GM12801 (cell line): ENCODE measurements at regions not wholly inside any gene's neighbourhood (a gene's known extent, or its start where the extent isn't known, plus 50 kb on each side); places are given as distances from the start of the nearest gene placed in this dataset.

Source experiments
- TF ChIP-seq, protein P1 (sequence below): IDR thresholded peaks from one replicate; pipeline ENCODE4 v1.5.1; 2011; ENCODE audit warnings: control low read depth; ENCODE audit not compliant: insufficient read length; ENCODE audit errors: extremely low read depth

DNA sequence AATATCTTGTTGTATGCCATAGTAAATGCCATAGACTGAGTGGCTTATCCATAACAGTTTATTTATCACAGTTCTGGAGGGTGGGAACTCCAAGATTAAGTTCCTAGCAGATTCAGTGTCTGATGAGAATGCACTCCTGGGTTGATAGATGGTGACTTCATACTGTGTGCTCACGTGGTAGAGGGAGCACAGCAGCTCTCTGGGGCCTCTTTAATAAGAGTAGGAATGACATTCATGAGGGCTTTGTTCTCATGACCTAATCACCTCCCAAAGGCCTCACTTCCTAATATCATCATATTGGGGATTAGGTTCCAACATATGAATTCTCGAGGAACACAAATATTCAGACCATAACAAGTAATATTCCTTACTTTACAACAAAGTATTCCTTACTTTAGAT is 98.1 kb upstream of the SH3BP4 start:
- TF ChIP-seq, protein P1, sequence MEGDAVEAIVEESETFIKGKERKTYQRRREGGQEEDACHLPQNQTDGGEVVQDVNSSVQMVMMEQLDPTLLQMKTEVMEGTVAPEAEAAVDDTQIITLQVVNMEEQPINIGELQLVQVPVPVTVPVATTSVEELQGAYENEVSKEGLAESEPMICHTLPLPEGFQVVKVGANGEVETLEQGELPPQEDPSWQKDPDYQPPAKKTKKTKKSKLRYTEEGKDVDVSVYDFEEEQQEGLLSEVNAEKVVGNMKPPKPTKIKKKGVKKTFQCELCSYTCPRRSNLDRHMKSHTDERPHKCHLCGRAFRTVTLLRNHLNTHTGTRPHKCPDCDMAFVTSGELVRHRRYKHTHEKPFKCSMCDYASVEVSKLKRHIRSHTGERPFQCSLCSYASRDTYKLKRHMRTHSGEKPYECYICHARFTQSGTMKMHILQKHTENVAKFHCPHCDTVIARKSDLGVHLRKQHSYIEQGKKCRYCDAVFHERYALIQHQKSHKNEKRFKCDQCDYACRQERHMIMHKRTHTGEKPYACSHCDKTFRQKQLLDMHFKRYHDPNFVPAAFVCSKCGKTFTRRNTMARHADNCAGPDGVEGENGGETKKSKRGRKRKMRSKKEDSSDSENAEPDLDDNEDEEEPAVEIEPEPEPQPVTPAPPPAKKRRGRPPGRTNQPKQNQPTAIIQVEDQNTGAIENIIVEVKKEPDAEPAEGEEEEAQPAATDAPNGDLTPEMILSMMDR = no peak

DNA sequence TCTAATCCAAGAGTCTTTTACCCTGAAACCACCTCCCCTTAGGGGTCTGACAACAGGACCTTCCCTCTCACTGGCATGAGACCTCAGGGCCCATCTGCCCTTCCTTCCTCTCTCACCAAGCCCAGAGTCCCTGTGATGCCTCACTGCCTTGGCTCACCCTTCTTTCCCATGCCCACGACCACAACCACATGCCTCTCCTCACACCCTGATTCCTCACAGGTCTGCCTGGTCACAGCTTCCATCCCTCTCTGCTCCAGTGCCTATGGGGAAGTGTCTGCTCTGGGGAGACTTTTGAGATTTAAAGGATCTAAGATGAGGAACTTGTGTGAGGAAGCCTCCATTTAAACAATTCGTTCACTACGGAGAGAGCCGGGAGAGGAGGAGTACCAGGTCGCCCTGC is 98.9 kb upstream of the SH3BP4 start:
- TF ChIP-seq, protein P1 = no peak

DNA sequence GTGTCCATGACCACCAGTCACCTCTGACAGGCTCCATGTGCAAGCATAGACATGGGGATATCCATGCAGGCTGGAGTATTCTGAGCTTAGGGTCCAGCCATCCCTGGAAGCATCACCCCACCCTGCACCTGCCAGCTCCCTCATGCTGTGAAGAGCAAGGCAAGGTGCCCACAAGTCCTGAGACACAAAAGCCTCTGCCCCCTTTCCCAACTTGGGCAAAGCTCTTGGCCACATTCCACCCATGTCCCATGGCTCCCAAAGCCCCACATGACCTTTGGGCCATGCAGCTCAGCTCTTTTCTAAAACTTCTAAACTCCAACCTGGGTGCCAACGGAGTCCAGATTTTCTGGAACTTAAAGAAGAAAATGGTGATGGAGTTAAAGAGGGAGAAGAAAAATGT is 99.8 kb upstream of the SH3BP4 start:
- TF ChIP-seq, protein P1 = no peak

DNA sequence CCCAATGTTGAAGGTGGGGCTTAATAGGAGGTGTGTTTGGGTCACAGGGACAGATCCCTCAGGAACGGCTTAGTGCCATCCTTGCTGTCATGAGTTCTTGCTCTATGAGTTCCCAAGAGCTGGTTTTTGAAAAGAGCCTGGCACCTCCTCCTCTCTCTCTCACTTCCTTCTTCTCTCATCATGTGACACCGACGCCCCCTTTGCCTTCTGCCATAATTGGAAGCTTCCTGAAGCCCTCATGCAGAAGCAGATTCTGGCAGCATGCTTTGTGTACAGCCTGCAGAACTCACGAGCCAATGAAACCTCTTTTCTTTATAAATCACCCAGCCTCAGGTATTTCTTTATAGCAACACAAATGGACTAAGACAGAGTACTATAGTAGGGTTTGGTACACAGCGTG is 100.4 kb upstream of the SH3BP4 start:
- TF ChIP-seq, protein P1 = no peak

DNA sequence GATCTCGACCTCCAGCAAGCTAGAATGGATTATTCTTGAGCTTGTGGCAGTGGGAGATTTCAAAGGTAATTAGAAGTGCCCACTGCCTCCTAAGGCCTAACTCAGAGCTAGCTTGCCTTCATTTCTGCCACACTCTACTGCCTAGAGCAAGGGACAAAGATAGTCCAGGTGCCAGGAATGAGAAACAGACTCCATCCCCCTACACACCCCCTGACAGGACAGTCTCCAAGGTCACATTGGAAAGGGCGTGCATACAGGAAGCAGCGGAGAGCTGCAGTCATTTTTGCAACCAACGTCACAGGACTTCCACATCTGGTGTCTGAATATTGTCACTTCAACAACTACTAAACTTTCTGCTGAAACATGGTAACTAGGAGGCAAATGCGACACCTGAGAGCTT is 101.0 kb upstream of the SH3BP4 start:
- TF ChIP-seq, protein P1 = no peak

DNA sequence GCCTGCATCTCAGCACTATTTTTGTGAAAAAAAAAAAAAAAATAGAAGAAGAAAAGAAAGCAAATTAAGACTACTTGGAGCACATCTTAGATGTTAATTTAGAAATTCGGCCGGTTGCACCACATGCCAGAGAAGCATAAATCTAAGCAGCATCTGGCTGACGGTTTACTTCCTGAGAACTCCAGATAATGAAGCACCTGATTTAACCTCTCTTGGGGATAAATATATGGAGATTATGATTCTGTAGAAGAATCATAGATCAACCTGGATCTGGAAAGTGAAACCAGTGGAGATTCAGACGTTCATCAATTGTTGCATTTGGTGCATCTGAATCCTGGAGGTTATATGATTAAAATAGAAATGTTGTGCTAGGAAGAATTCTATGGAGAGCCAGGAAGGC is 102.1 kb upstream of the SH3BP4 start:
- TF ChIP-seq, protein P1 = no peak

DNA sequence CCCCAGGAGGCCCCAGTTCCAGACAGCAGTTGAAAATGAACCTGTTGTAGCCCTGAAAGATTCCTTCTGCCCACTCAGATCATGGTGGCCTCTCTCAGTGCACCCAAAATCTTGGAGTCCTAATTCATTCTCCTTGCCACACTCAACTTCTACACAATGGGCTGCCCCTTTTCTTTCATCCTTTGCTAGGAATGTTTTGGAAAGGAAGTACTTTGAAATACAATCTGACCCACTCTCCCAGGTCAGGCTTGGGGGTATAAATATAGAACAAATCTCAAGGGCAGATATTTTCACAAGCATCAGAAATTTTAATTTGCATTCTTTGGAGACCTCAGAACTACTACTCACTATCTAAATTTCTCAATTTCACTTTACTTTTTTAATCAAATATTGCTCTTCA is 103.2 kb upstream of the SH3BP4 start:
- TF ChIP-seq, protein P1 = no peak

DNA sequence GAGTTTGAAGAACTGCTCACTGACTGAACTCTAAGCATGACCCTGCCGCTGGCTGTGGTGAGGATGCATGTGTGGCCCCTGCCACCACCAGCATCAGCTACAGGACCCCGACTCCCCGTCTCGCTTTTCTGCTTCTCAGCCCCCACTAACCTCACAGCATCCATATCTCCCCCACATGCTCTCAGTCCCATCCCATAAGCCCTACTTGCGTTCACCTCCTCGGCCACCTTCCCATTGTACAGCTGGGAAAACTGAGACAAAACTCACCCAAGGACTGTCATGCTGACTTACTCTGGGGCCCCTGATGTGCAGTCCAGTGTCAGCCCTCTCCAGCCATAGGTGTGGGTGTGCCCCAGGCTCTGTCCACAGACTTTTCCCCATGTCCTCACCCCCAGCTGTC is 104.2 kb upstream of the SH3BP4 start:
- TF ChIP-seq, protein P1 = no peak
